Neural progenitor cell (in vitro differentiated cells): ENCODE measurements at regions not wholly inside any gene's neighbourhood (a gene's known extent, or its start where the extent isn't known, plus 50 kb on each side); places are given as distances from the start of the nearest gene placed in this dataset.

ENCODE experiments used
- EZH2 ChIP-seq: fragments of 200-600 bp; sonication (generic); IDR thresholded peaks from 2 replicates; pipeline ENCODE4 v1.6.1; 2017; ENCODE audit warnings: antibody characterized with exemption, mild to moderate bottlenecking, moderate library complexity
- TF ChIP-seq, protein P1 (sequence below): fragments of 200-600 bp; sonication (generic); IDR thresholded peaks from 2 replicates; pipeline ENCODE4 v1.5.1; 2017; ENCODE audit warnings: antibody characterized with exemption, mild to moderate bottlenecking

DNA sequence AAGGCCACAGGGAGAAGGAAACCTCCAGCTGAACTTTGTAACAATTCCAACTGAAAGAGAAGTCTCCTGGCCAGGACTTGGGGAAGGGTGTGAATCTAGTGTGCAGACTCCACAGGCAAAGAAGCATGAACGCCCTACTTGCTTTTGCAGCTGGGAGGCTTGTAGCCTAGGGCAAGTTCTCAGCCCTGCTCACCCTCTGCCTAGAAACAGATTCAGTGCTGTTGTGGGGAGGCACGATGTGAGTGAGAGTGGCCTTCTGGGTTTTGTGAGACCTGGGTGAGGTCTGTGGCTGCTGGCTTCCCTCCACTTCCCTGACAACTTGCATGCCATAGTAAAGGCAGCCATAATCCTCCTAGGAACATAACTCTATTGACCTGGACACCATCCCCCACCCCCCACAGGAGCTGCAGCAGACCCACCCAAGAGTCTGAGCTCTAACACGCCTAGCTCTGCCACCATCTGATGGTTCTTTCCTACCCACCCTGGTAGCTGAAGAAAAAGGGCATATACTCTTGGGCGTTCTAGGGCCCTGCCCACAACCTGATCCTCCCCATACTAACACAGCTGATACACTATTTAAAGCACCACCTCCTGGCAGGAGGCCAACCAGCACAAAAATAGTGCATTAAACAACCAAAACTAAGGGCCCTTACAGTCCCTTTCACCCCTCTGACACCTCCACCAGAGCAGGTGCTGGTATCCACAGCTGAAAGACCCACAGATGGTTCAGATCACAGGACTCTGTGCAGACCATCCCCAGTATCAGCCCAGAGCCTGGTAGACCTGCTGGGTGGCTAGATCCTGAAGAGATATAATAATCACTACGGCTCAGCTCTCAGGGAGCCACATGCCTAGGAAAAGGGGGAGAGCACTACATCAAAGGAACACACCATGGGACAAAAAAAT is 426.5 kb downstream of the IGSF11 start:
- TF ChIP-seq, protein P1, sequence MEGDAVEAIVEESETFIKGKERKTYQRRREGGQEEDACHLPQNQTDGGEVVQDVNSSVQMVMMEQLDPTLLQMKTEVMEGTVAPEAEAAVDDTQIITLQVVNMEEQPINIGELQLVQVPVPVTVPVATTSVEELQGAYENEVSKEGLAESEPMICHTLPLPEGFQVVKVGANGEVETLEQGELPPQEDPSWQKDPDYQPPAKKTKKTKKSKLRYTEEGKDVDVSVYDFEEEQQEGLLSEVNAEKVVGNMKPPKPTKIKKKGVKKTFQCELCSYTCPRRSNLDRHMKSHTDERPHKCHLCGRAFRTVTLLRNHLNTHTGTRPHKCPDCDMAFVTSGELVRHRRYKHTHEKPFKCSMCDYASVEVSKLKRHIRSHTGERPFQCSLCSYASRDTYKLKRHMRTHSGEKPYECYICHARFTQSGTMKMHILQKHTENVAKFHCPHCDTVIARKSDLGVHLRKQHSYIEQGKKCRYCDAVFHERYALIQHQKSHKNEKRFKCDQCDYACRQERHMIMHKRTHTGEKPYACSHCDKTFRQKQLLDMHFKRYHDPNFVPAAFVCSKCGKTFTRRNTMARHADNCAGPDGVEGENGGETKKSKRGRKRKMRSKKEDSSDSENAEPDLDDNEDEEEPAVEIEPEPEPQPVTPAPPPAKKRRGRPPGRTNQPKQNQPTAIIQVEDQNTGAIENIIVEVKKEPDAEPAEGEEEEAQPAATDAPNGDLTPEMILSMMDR, result no peak
- TF ChIP-seq EZH2, result no peak
